ENCODE measurements at regions not wholly inside any gene's neighbourhood (a gene's known extent, or its start where the extent isn't known, plus 50 kb on each side); places are given as distances from the start of the nearest gene placed in this dataset.

GRCh38 chr9:28782630-28783029, 1209.3 kb upstream of the C9orf72 start:
- Histone ChIP-seq H3K27me3 (ENCODE audit: control insufficient read depth in 1 of 2, insufficient read depth in 2 of 2, low read length in 2 of 2) (no peaks in the 10 kb centered on the region), H3K9ac (ENCODE audit: insufficient read depth, low read depth, low read length) (no peak overlapping the region), H3K27ac (ENCODE audit: extremely low read length, insufficient read depth, low read length) (no peak overlapping the region), H3K4me2 (ENCODE audit: low read depth, low read length) (no peak overlapping the region), H3K4me3 (replicated peaks in 1 of 3; ENCODE audit: insufficient read depth in 1 of 3, low read depth in 2 of 3, low read length in 3 of 3) (no peak overlapping the region), H3K9me3 (ENCODE audit: low read length) (no peaks in the 10 kb centered on the region), H3K79me2 (ENCODE audit: insufficient read depth, low read length) (no peaks in the 10 kb centered on the region), H3K4me1 (ENCODE audit: insufficient read depth, low read length) (no peaks in the 10 kb centered on the region), H4K20me1 (ENCODE audit: insufficient read depth, low read length) (no peaks in the 10 kb centered on the region), H3K36me3 (replicated peaks in 1 of 2; ENCODE audit: control insufficient read depth in 1 of 2, insufficient read depth in 2 of 2, low read length in 2 of 2) (no peaks in the 10 kb centered on the region), H2AFZ (ENCODE audit: low read length) (no peak overlapping the region)
- no peak for FAIRE-seq
- ChIA-PET CTCF (ENCODE audit: low intra/inter-chr PET ratio, low total read pairs) (no interaction called here), POLR2A (no interaction called here)
- intact Hi-C loops (cut with micrococcal nuclease; ENCODE audit: unreplicated experiment): no loop called here
- in situ Hi-C loops (cut with HindIII; ENCODE audit: extremely low pct_ligation_motif_present, low pct_unique_long_range_greater_than_20kb): no loop called here
- DNase-seq (ENCODE audit: low spot score): peak; percentile 8
- 0% methylated on average over 1 of the region's 1 CpG for WGBS (ENCODE audit: low lambda C conversion rate)
- no TSS peak for BruUV-seq (replicated peaks)
- no peak for ATAC-seq
- TF ChIP-seq RXRA (CRISPR knock-in tag; IDR thresholded peaks at IDR 0.05): no peak
- no peak for TF ChIP-seq FOXA3 (CRISPR knock-in tag; IDR thresholded peaks at IDR 0.05)
- TF ChIP-seq IRF2 (CRISPR knock-in tag; IDR thresholded peaks at IDR 0.05): no peak
- TF ChIP-seq FOSL2 (CRISPR knock-in tag; IDR thresholded peaks at IDR 0.05): no peak
- no peak for TF ChIP-seq ZNF784 (CRISPR knock-in tag; IDR thresholded peaks at IDR 0.05; ENCODE audit: borderline replicate concordance)
- no peak for TF ChIP-seq ZNF782 (CRISPR knock-in tag; IDR thresholded peaks at IDR 0.05; ENCODE audit: borderline replicate concordance)
- TF ChIP-seq SOX5 (CRISPR knock-in tag; IDR thresholded peaks at IDR 0.05; ENCODE audit: borderline replicate concordance): peak; percentile 21; the same call in 1 of the 2 replicates
- TF ChIP-seq HNRNPK (IDR thresholded peaks at IDR 0.05; ENCODE audit: low read depth, low read length, poor library complexity, severe bottlenecking): no peak
- no peak for TF ChIP-seq SOX13 (IDR thresholded peaks at IDR 0.05)
- peak in 1 of 2 experiments; percentile 60; a peak in 1 of 4 replicates for TF ChIP-seq SOX13 (CRISPR knock-in tag; conservative IDR thresholded peaks at IDR 0.05 in 1 of 2, IDR thresholded peaks at IDR 0.05 in 1 of 2)
- no peak for TF ChIP-seq SOX6 (IDR thresholded peaks at IDR 0.05)
- TF ChIP-seq SOX6 (CRISPR knock-in tag; IDR thresholded peaks at IDR 0.05): peak; percentile 16; the same call in 1 of the 2 replicates
- TF ChIP-seq ZNF652 (CRISPR knock-in tag; IDR thresholded peaks at IDR 0.05; ENCODE audit: borderline replicate concordance, low read depth): no peak
- TF ChIP-seq SP1 (IDR thresholded peaks at IDR 0.05): no peak
- no peak for TF ChIP-seq SP1 (CRISPR knock-in tag; IDR thresholded peaks at IDR 0.05)
- no peak for TF ChIP-seq ZNF446 (CRISPR knock-in tag; IDR thresholded peaks at IDR 0.05)
- no peak for TF ChIP-seq ZNF558 (CRISPR knock-in tag; IDR thresholded peaks at IDR 0.05; ENCODE audit: borderline replicate concordance)
- TF ChIP-seq GRHL1 (CRISPR knock-in tag; conservative IDR thresholded peaks at IDR 0.05): no peak
- no peak for TF ChIP-seq ZNF775 (CRISPR knock-in tag; IDR thresholded peaks at IDR 0.05; ENCODE audit: borderline replicate concordance)
- no peak for TF ChIP-seq ZNF331 (CRISPR knock-in tag; IDR thresholded peaks at IDR 0.05)
- TF ChIP-seq CENPBD1 (CRISPR knock-in tag; IDR thresholded peaks at IDR 0.05; ENCODE audit: borderline replicate concordance, low read depth): no peak
- no peak for TF ChIP-seq ZNF431 (CRISPR knock-in tag; IDR thresholded peaks at IDR 0.05; ENCODE audit: borderline replicate concordance, low read depth)
- TF ChIP-seq PITX1 (CRISPR knock-in tag; IDR thresholded peaks at IDR 0.05): no peak
- no peak for TF ChIP-seq ZNF607 (CRISPR knock-in tag; IDR thresholded peaks at IDR 0.05; ENCODE audit: borderline replicate concordance)
- no peak for TF ChIP-seq ZBTB7A (CRISPR knock-in tag; IDR thresholded peaks at IDR 0.05)
- TF ChIP-seq CEBPG (CRISPR knock-in tag; IDR thresholded peaks at IDR 0.05): peak; percentile 40
